ENCODE measurements at regions not wholly inside any gene's neighbourhood (a gene's known extent, or its start where the extent isn't known, plus 50 kb on each side); places are given as distances from the start of the nearest gene placed in this dataset.

DNA sequence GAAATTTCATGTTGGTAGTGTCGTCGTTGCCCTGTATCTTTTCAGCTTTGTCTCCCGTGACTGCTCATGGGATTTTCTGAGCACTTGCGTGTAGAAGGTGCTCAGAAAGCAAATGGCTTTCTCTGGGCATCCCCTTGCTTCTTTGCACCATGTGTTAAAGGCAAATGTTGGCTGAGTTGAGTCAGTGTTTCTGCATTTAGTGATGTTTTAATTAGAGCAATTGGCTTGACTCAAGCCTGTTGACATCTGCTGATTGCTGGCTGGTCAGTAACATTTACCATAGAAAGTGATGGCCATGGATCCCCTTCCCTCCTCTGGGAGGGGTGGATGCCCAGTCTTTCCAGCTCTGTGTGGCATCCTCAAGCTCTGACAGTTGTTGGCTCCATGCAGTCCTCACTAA, 187.2 kb upstream of the MPHOSPH6 start:
- TF ChIP-seq, protein P1, sequence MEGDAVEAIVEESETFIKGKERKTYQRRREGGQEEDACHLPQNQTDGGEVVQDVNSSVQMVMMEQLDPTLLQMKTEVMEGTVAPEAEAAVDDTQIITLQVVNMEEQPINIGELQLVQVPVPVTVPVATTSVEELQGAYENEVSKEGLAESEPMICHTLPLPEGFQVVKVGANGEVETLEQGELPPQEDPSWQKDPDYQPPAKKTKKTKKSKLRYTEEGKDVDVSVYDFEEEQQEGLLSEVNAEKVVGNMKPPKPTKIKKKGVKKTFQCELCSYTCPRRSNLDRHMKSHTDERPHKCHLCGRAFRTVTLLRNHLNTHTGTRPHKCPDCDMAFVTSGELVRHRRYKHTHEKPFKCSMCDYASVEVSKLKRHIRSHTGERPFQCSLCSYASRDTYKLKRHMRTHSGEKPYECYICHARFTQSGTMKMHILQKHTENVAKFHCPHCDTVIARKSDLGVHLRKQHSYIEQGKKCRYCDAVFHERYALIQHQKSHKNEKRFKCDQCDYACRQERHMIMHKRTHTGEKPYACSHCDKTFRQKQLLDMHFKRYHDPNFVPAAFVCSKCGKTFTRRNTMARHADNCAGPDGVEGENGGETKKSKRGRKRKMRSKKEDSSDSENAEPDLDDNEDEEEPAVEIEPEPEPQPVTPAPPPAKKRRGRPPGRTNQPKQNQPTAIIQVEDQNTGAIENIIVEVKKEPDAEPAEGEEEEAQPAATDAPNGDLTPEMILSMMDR (CRISPR knock-in tag; IDR thresholded peaks at IDR 0.05) = no peak
- TF ChIP-seq, protein P2, sequence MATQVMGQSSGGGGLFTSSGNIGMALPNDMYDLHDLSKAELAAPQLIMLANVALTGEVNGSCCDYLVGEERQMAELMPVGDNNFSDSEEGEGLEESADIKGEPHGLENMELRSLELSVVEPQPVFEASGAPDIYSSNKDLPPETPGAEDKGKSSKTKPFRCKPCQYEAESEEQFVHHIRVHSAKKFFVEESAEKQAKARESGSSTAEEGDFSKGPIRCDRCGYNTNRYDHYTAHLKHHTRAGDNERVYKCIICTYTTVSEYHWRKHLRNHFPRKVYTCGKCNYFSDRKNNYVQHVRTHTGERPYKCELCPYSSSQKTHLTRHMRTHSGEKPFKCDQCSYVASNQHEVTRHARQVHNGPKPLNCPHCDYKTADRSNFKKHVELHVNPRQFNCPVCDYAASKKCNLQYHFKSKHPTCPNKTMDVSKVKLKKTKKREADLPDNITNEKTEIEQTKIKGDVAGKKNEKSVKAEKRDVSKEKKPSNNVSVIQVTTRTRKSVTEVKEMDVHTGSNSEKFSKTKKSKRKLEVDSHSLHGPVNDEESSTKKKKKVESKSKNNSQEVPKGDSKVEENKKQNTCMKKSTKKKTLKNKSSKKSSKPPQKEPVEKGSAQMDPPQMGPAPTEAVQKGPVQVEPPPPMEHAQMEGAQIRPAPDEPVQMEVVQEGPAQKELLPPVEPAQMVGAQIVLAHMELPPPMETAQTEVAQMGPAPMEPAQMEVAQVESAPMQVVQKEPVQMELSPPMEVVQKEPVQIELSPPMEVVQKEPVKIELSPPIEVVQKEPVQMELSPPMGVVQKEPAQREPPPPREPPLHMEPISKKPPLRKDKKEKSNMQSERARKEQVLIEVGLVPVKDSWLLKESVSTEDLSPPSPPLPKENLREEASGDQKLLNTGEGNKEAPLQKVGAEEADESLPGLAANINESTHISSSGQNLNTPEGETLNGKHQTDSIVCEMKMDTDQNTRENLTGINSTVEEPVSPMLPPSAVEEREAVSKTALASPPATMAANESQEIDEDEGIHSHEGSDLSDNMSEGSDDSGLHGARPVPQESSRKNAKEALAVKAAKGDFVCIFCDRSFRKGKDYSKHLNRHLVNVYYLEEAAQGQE (IDR thresholded peaks at IDR 0.05; ENCODE audit: borderline replicate concordance in 1 of 2, low read depth in 1 of 2, low read length in 2 of 2) = no peak
- no peak for TF ChIP-seq POLR2A (IDR thresholded peaks at IDR 0.05; ENCODE audit: insufficient read depth in 1 of 2, low read depth in 2 of 2, low read length in 2 of 2)
